Fibroblast of skin of right biceps (primary cell): ENCODE measurements at regions not wholly inside any gene's neighbourhood (a gene's known extent, or its start where the extent isn't known, plus 50 kb on each side); places are given as distances from the start of the nearest gene placed in this dataset.

Experiments used
- DNase-seq: peaks from one replicate; pipeline ENCODE4 v3.0.0-alpha.2; 2013

DNA sequence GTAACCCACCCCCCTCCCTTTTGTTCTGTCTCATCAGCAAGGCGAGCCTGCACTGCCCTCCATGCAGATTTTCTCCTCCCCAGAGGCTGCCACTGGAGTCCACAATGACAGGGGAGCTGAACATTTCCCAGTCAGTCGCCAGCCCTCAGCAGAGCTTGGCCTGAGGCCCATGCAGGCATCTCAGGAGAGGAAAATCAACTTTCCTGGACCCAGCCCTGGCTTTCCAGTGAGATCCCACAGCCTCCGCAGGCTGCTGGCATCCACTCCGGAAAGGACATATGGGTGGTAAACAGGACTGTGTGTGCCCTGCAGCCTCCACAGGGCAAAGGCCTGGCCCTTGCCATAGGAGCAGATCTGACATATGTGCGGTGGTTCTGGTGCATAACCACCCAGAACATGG, 253.8 kb downstream of the TNS1 start:
- no peak for DNase-seq

DNA sequence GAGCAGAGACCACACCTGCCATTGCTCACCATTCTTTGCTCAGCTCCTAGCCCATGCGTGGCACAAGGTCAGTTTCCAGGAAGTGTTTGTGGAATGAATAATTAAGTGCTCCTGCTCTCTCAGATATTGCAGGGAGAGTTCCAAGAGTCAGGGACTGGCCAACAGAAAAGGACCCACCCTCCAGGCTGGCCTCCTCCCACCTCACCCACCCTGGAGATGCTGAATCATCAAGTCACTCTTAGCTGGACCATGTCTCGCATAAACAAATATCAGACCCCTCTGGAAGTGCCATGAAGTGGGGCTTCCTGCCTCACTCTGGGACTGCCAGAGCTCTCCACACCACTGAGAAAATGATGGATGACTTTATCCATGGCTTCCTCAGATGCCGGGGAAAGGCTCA, 256.0 kb downstream of the TNS1 start:
- DNase-seq = peak; percentile 18

DNA sequence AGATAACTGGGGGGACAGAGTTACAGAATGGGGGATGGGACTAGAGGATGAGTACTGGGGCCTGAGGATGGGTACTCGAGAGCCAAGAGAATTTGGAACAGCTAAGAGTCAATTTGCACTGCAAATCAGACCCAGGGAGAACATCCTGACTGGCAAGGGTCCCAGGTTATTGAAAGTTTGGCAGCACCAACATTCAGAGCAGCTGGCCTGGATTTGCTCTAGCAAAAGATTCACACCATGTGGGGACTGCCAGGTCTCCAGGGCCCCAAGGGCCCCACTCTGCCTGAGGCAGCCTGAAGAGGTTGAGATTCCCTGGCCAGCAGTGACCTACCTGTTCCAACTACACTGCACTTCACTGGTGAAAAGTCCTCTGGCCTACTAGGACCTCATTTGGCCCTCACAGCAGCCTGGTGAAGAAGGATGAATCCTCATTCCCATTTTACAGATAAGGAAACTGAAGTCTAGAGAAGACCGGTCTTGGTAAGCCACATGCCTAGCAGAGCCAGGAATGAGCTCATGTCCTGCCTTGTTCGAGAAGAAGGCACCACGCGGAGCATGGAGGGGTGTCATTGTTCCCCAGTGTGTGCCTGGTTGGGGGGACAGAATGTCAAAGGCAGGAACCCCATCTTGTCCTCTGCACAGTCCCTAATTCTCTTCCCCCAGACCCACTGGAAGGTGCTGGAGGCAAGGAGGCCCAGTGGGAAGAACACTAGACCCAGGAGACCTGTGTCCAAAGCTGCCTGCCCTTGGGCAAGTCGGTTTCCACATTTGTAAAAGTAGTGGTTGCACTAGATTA, 258.6 kb downstream of the TNS1 start:
- DNase-seq = no peak

DNA sequence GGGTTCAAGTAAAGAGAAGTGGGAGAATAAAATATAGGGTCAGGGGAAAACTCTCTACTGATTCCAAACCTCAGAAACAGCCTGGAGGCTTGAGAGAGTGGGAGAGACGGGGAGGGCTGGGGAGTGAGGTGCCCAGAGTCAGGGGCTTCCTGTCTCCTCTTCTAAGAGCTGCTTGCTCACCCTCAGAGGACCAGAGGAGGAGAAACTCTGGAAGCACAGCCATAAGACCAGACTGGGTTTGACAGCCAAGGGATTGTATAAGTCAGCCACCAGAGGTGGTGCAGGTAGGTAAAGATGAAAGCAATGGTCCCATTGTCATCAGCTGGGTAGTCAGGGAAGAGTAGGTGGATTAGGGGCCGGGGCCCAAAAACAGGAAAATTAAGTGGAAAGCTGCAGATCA, 259.4 kb downstream of the TNS1 start:
- DNase-seq = no peak

DNA sequence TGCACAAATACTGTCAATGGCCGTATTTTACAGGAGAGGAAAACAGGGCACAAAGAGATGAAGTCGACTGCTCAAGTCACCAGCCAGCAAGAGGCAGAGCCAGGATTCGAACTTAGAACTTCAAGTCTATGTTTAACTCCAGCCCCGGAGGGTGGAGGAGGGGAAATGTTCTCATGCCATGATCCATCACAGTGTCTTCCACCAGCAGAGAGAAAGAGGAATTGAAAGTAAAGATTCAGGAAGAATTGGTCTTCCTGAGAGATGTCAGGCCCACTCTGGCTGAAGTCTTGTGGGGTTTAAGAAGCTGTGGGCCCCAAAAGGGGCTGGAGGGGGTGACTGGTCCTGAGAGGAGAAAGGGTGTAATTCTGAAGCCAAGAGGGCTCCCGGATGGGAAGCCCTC, 260.0 kb downstream of the TNS1 start:
- DNase-seq = no peak

DNA sequence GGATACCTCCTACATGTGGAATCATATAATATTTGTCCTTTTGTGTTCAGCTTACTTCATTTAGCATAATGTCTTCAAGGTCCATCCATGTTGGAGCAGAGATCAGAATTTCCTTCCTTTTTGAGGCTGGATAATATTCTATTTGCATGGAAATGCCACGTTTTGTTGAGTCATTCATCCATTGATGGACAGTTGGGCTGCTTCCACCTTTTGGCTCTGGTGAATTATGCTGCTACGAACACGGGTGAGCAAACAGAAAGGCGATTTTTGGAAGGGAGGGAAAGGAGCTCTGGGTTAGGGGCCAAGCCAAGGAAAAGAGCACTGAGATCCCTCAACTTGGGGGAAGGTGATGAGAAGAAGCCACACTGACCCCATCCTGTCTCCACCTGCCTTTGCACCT, 260.5 kb downstream of the TNS1 start:
- DNase-seq = no peak

DNA sequence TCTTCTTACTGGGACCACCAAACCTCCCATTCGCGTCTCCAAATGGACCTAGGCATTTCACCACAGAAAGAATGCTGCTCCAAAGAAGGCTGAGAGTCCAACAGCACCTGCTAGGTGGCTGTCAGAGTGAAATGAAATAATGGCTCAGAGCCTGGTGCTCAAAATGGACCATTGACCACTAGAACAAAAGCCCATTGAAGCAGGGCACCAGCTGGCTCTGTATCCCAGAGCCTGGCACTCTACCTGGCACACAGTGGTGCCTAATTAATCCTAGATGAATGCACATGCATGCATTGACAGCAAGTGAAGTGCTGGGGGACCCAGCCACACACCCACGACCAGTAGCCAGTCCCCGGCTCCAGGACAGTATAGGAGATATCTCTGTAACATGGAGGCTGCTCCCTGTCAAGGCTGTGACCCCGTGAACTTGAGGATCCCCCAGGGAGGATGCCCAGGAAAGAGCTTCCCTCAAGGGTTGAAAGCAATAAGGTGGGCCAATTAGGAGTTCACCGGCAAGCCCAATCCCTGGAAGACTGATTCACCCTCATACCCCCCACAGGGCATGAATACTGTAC, 261.3 kb downstream of the TNS1 start:
- no peak for DNase-seq

DNA sequence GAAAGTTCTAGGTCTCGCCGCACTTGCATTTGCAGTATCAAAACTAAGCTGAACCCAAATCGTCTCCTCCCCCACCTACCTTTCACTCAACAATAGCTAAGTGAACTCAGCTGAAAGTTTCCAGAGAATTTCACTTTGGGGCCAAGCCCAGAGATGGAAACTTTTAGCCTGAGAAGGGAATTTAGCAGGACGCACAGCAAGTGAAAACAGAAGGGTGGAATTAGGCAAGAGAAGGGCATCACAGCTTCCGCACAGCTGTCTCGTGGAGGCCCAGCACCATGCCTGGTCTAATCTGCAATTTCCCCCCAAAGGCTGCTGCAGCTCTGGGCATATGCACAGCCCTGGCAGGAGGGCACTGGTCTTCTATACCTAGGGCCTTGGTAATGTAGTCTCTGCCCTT, 262.0 kb downstream of the TNS1 start:
- no peak for DNase-seq

DNA sequence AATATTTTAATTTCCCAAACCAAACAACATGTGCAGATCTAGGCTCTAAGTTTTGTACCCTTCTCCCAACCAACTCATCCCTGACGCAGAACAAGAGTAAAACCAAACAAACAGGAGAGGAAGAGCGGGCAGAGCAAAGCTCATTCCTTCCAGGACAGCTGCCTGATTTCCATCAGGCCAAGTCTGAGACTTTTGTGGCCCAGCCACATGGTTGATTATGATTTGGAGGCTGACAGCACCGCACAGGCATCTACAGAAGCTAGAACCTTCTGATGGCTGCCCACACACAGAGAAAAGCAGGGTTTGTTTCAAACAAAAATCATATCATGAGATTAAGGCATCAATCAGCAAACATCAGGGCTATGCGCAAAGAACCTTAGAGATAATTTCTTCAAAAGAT, 262.6 kb downstream of the TNS1 start:
- DNase-seq = no peak

DNA sequence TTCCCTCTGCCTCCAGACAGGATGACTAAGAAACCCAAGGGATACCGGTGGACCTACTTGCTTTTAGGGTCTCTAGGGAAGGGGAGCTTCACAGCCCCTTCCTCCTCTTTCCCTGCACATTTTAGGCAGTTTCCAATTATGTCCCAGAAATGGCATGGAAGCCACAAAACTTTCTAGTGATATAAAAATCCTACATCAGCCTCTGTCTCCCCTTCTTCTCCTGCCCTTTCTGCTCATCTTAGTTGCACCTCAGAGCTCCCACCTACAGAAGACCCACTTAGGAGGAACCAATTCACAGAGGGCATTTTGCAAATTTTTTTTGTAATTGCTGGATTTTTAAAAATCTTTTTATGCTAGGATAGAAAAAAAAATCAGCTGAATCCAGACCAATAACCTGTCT, 263.1 kb downstream of the TNS1 start:
- no peak for DNase-seq

DNA sequence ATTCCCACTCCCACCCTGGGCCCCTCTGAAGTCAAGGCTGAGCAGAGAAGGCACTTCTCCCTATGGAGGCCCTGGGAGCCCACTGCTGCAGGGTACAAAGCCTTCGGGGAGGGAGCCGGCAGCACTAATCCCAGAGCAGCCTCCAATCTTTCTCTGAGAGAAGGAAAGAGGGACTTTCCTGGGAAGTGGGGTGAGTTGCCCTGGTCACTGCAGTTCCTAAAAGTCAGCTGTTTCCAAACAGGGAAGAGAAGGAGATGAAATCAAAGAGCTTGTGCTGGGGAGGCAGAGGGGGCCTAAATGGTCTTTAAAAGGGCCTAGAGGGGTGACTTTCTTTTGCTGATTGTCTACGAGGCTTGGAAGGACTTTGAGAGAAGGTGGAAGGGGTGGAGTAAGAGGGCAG, 264.7 kb downstream of the TNS1 start:
- no peak for DNase-seq

DNA sequence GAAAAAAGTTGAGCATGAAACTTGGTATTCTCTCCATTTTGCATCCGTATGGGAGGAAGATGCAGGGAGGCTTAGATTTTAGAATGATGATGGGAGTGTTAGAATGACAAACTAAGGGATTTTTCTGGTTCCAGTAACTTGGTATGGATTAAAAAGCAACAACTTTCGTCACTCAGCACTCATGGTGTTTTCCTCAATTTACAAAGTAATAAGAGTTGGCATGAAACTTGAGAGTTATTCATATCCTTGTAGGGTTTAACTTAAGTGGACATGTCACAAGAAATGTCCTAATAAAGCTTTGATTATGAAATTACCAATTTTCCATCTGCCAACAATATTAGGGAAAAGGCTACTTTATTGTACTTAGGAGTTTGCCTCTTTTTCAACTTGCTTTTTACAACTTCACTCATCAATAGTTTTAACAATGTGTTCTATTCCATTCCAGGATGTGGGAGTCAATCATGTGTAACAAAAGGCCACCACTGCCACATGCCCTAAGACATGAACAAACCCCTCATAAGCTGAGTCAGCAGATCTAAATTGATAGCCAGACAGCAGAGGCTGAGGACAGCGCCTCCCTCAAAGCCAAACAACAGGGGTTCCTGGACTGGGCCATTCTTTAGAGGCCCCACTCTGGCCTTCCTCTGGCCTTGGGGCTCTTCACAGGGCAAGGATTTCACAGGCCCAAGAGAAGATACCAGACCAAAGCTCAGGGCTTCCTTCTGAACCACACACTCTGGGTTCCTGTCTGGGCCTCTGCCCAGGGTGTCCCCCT, 265.8 kb downstream of the TNS1 start:
- no peak for DNase-seq

DNA sequence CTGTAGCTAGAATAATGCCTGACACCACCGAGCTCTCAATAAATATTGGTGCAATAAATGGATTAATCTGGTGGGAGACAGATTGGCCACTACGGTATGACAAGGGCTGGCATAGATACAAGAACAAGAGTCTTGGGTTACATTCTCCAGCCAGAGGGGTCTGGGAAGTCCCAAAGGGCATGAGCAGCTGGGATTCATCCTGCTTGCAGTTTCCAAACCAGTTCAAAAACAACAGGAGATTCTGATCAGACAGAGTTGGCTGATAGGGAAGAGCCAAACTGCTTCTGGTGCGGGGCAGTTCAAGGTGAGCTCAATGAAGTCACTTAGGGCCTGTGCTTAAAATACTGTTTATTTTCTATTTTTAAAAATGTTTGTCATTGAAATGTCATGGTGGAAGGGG, 266.9 kb downstream of the TNS1 start:
- DNase-seq = no peak

DNA sequence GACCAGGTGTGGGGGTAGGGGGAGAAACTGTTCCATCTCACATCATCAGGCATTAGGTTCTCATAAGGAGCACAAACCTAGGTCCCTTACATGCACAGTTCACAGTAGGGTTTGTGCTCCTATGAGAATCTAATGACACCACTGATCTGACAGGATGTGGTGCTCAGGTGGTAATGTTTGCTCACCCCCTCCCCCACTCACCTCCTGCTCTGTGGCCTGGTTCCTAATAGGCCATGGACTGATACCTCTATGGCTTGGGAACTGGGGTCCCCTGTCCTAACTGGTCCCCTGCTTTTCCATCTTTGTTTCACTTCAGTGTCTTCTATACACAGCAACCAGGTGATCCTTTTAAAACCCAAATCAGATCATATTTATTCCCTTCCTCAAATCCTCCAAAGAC, 267.8 kb downstream of the TNS1 start:
- DNase-seq = no peak

DNA sequence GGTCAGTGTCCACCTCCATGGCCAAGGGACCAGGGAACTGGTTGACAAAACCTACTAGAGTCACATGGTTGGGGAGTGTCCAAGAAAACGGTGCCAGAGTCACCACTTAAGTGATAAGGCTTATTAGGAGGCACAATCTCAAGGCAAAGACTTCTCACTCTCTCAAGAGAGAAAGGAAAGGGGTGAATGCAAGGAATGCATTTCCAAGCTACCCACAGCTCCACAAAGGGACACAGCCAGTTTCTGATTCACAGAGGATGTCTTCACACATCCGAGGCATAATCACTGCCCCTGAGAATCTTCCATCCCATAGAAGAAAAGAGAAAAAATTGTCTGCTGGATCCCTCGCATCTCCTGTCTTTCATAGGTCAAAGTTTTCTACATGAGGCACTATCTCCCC, 269.3 kb downstream of the TNS1 start:
- peak; percentile 61 for DNase-seq

DNA sequence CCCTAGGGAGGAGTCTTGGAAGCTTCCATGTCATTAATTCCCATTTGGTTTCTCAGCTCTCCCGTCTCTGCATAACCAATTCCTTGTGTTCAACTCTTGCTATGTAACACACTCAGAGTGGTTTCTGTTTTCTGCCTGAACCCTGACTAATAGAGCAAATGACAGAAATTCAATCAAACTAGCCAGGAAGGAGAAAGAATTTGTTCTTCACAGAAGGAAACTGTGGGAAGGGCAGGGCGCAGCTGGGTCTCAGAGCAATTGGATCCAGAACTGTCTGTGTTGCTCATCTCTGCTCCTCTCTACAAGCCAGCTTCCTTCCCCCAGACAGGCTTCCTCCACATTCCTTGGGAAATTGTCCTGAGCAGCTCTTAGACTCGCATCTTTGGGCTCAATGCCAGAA, 269.8 kb downstream of the TNS1 start:
- peak; percentile 91 for DNase-seq

DNA sequence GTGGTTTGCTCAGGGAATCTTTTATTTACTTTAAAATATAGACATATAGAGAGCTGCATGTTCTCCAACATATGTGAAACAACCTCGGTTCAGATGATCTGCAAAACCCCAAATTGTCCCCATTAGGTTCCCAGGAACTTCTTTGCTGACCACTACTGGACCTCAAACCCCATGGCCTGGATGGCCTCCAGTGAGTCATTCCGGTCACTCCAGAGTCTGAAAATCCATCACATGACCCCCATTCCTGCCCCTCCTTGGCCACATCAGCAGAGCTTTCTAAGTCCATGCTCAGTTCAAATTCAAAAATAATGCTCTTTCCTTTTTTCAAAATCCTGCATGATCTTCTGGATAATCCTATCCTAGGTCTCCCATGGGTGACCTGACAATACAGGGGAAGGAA, 271.0 kb downstream of the TNS1 start:
- DNase-seq = no peak

DNA sequence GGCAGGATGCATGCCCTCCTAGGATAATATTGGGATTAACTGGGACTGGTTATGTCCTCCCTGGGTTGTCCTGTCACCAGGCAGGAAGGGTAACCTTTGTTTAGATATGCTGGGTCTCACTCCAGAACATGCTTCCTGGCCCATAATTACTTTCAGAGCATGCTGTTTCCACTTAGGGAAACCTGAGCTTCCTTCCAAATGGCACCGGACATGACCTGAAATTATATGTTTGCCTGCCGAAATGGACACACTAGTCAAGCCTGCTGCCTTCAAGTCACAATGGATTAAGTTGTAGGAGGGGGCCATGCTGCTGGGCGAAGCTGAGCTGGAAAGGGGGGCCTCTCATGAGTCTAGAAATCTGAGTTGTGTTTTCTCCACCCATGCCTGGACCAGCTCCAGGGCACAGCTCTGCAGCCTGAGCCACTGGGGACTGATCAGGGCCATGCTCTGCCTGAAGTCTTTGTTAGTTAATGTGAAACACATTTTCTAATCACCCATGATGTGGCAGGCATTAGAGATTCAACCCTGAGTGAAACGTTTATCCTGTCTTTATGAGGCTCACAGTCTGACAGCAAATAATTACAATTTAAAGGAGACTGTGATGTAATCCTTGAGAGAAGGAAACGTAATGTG, 273.3 kb downstream of the TNS1 start:
- DNase-seq = peak; percentile 83

DNA sequence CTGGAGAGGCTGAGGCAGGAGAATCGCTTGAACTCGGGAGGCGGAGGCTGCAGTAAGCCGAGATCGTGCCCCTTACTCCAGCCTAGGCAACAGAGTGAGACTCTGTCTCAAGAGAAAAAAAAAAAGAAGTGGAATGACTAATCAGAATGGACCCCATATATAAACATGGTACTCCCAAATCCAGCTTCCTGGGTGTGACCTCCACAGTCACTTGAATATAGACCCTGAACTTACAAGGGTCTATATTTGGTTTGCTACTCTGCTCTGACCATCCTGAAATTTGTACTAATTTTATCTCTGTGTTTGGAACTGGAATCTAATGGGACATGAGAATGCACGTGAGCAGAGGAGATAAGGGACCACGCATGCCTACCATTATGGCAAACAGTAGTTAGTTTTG, 275.0 kb downstream of the TNS1 start:
- DNase-seq = no peak

DNA sequence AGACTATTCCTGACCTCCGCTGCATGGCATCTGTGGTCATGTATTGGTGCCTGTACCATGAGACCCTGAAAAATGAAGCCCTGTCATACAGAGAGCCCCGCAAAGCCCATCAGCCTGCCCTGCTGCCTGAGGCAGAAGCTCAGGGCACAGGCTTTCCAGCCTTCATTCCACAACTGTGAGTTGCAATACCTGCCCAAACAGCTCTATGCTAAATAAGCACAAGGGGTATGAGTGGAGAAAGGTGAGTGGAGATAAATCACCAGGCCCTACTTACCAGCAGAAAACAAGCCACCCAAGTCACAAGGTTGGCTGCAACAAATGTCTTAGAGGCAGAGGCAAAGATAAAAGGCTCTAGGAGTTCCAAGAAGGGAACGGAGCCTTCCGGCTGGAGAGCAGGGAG, 277.4 kb downstream of the TNS1 start:
- DNase-seq = no peak

DNA sequence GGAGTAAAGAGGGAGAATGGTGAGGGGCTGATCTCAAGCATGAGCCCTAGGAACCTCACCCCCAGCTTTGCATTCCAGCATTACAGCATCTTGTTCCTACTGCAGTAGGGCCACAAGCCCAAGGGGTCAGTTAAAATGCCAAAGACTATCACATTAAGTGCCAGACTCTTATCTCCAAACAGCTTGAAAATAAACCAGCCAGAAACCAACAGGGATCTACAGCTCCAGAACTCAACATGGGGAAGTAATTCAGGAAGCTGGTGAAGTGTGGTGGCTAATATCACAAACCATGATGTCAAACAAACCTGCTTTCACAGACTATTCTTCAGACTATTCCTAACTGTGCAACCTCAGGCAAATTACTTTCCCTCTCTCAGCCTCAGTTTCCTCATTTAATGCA, 278.3 kb downstream of the TNS1 start:
- DNase-seq = no peak

DNA sequence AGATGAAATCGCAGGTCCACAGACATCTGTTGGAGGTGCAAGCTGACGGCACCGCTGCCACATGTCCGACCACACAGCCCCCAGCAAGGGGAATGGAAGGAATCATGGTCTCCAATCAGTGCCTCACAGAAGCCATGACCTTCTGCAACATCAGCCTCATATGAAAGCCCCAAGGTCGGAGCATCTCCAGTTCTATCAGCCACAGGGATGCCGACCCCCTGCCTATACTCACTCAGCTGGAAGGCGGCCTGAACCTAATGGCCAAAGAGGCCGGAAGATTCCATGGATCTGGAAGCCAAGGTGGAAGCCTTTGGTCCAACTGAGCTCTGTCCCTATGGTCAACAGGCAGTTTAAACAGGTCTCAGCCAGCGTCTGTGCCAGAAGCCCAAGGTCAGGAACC, 278.8 kb downstream of the TNS1 start:
- DNase-seq = no peak

DNA sequence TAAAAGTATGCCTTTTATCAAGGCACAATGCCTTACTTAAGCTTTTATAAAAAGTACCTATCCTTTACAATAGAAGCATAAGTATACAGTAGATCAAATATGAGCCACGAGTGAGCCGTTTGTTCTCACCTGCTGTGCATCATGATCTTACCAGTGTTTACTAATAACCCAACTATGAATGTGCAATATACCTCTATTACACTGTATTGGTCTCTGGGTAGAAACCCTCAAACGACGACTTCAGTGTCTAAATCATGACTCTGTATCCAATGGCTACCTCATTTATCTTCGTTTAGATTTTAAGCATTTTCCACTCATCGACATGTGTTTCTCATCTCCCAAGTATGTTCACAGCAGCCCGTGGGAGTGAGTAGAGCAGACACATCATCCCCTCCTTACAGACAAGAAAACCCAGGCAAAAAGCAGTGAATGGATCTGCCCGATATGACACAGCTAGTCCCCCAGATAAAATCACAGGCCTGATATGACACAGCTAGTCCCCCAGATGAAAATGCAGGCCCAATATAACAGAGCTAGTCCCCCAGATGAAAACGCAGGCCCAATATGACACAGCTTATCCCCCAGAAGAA, 279.8 kb downstream of the TNS1 start:
- peak; percentile 95 for DNase-seq
